Psoas muscle (tissue), 7 donors: ENCODE measurements at regions not wholly inside any gene's neighbourhood (a gene's known extent, or its start where the extent isn't known, plus 50 kb on each side); places are given as distances from the start of the nearest gene placed in this dataset.

ENCODE experiments used
- ATAC-seq, 4 donors: fragments of 200-7000 bp; cut with Tn5 transposase; one replicate each; pipeline ENCODE4 v1.9.1; 2020; ENCODE audit warnings: moderate library complexity in 3 of 4, mild to moderate bottlenecking in 2 of 4
- DNase-seq, 2 donors: peaks; one replicate each; pipeline ENCODE4 v3.0.0-alpha.2; 2020
- H3K27ac ChIP-seq: fragments of 200-600 bp; one replicate; pipeline ENCODE4 v1.8.0; 2022
- H3K27me3 ChIP-seq, 3 donors: fragments of 200-600 bp in 1 of 3; one replicate each; pipeline versions ENCODE4 v1.6.1 to v1.8.0; 2013 to 2022; ENCODE audit warnings: low read length in 2 of 3, mild to moderate bottlenecking in 2 of 3, moderate library complexity in 1 of 3; ENCODE audit not compliant: insufficient read depth in 3 of 3
- H3K36me3 ChIP-seq, 2 donors: fragments of 200-600 bp in 1 of 2; one replicate each; pipeline versions ENCODE4 v1.6.1 to v1.8.0; 2013 to 2022; ENCODE audit warnings: low read depth in 1 of 2, mild to moderate bottlenecking in 1 of 2, moderate library complexity in 1 of 2; ENCODE audit not compliant: insufficient read depth in 1 of 2
- H3K4me1 ChIP-seq: fragments of 200-600 bp; one replicate; pipeline ENCODE4 v1.8.0; 2022
- H3K4me3 ChIP-seq: fragments of 200-600 bp; one replicate; pipeline ENCODE4 v1.8.0; 2022; ENCODE audit warnings: mild to moderate bottlenecking
- H3K9me3 ChIP-seq: fragments of 200-600 bp; one replicate; pipeline ENCODE4 v1.8.0; 2022
- WGBS, 3 donors: extraction: QIAGEN DNeasy Blood & Tissue Kit; methylation state at CpG; one replicate each; pipeline versions ENCODE4 v1.1.6 to v1.1.7; 2013; 5-methylcytosine and 5-hydroxymethylcytosine counted together
- intact Hi-C, 2 donors: fragments of 100-400 bp; cut with DNase I; formaldehyde crosslinking; loops; one replicate each; pipeline versions ENCODE4 v1.11.0 to v1.14.2; 2022
- TF ChIP-seq, protein P1 (sequence below): fragments of 200-600 bp; IDR thresholded peaks from one replicate; pipeline ENCODE4 v1.8.0; 2022; ENCODE audit warnings: antibody characterized with exemption
- donor health status: healthy with polysubstance abuse.
- donor health status: DM: no; HTN: no; CAD: no; lungs with moderate emphysema.
- donor health status: Bipolar disorder and iron deficiency.
- donor health status: healthy.
- donor health status: DM: yes; HTN: yes; CAD: no.
- donor health status: DM: no; HTN: no; CAD: no.
- donor health status: DM: yes; HTN: yes; CAD: no.

GRCh38 chr13:111025310-111025709 lies 89.8 kb upstream of the ARHGEF7 start:
- Histone ChIP-seq H3K4me3 (no peak overlapping the region), H3K4me1 (no peaks in the 10 kb centered on the region), H3K9me3 (peaks cover 28% of the 10 kb centered on the region), H3K36me3 (no peaks in the 10 kb centered on the region), H3K27ac (no peak overlapping the region), H3K27me3 (peaks cover 0 to 21% (median 0%) of the 10 kb centered on the region in 3 donors)
- TF ChIP-seq, protein P1, sequence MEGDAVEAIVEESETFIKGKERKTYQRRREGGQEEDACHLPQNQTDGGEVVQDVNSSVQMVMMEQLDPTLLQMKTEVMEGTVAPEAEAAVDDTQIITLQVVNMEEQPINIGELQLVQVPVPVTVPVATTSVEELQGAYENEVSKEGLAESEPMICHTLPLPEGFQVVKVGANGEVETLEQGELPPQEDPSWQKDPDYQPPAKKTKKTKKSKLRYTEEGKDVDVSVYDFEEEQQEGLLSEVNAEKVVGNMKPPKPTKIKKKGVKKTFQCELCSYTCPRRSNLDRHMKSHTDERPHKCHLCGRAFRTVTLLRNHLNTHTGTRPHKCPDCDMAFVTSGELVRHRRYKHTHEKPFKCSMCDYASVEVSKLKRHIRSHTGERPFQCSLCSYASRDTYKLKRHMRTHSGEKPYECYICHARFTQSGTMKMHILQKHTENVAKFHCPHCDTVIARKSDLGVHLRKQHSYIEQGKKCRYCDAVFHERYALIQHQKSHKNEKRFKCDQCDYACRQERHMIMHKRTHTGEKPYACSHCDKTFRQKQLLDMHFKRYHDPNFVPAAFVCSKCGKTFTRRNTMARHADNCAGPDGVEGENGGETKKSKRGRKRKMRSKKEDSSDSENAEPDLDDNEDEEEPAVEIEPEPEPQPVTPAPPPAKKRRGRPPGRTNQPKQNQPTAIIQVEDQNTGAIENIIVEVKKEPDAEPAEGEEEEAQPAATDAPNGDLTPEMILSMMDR, result no peak
- WGBS, 3 donors, result 83 to 96% (median 90%) methylated on average over 1 of the region's 1 CpG
- ATAC-seq (no peak), DNase-seq (no peak)
- intact Hi-C loops, result no loop called here

GRCh38 chr13:111022886-111023285 lies 92.2 kb upstream of the ARHGEF7 start:
- H3K4me3 ChIP-seq, result no peak overlapping the region
- intact Hi-C loops, result no loop called here
- H3K27me3 ChIP-seq, result peaks cover 0 to 1% (median 0%) of the 10 kb centered on the region in 3 donors
- TF ChIP-seq, protein P1, result no peak
- no peaks in the 10 kb centered on the region for H3K4me1 ChIP-seq
- peaks cover 28% of the 10 kb centered on the region for H3K9me3 ChIP-seq
- DNase-seq (no peak), ATAC-seq (no peak)
- no peaks in the 10 kb centered on the region for H3K36me3 ChIP-seq
- no peak overlapping the region for H3K27ac ChIP-seq
- WGBS, 3 donors, result 87 to 90% (median 87%) methylated on average over 6 of the region's 6 CpGs

GRCh38 chr13:111022241-111022640 lies 92.9 kb upstream of the ARHGEF7 start:
- intact Hi-C loops, result no loop called here
- WGBS, 3 donors, result 88 to 94% (median 92%) methylated on average over 1 of the region's 1 CpG
- TF ChIP-seq, protein P1, result no peak
- H3K4me1 ChIP-seq, result no peaks in the 10 kb centered on the region
- ATAC-seq (no peak), DNase-seq (no peak)
- no peaks in the 10 kb centered on the region for H3K36me3 ChIP-seq
- H3K9me3 ChIP-seq, result peaks cover 28% of the 10 kb centered on the region
- H3K27ac ChIP-seq, result no peak overlapping the region
- H3K27me3 ChIP-seq, result peaks cover 0 to 1% (median 0%) of the 10 kb centered on the region in 3 donors
- no peak overlapping the region for H3K4me3 ChIP-seq

DNA sequence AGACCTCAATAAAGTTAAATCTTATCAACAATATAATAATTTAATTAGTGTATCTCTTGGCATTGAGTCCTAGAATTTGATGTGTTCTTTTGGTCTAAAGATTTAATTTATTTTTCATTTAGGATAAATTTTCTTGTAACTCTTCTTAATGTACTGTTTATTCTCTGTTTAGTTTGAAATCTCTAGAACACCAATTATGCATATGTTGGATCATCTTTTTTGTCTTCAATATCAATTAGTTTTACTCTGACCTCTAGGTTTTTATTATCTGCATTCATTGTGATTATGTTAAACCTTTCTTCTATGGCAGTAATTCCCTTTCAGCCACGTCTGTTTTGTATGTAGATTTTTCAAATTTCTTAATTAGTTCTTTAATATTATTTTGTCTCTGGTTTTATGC lies 93.8 kb upstream of the ARHGEF7 start:
- intact Hi-C loops, result no loop called here
- ATAC-seq (no peak), DNase-seq (no peak)
- Histone ChIP-seq H3K36me3 (no peaks in the 10 kb centered on the region), H3K4me1 (no peaks in the 10 kb centered on the region), H3K27ac (no peak overlapping the region), H3K4me3 (no peak overlapping the region), H3K9me3 (peaks cover 28% of the 10 kb centered on the region), H3K27me3 (peaks cover 0 to 1% (median 0%) of the 10 kb centered on the region in 3 donors)
- WGBS, 3 donors, result 79 to 88% (median 87%) methylated on average over 1 of the region's 1 CpG
- TF ChIP-seq, protein P1, result no peak

DNA sequence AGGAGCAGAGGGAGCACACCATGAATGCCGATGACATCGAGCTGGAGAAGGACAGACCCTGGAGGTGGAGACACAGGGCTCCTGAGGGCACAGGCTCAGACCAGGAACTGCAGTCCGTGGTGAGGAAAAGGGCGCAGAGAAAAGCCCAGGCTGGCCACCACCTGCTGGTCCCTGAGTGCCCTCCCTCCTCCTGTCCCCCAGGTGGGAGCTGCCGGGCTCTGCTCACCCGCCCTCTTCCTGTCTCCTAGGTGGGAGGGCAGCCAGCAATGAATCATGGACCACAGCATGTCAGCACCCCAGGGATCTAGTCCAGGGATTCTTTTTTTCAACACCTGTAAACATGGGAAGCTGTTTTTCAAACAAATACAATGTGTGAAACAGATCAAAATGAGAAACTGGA lies 94.6 kb upstream of the ARHGEF7 start:
- no peaks in the 10 kb centered on the region for H3K4me1 ChIP-seq
- H3K4me3 ChIP-seq, result no peak overlapping the region
- TF ChIP-seq, protein P1, result no peak
- intact Hi-C loops, result no loop called here
- peaks cover 28% of the 10 kb centered on the region for H3K9me3 ChIP-seq
- peaks cover 0 to 1% (median 0%) of the 10 kb centered on the region in 3 donors for H3K27me3 ChIP-seq
- H3K36me3 ChIP-seq, result no peaks in the 10 kb centered on the region
- DNase-seq, result no peak
- 78 to 90% (median 84%) methylated on average over 6 of the region's 6 CpGs for WGBS, 3 donors
- ATAC-seq, result no peak
- H3K27ac ChIP-seq, result no peak overlapping the region
